ENCODE measurements at regions not wholly inside any gene's neighbourhood (a gene's known extent, or its start where the extent isn't known, plus 50 kb on each side); places are given as distances from the start of the nearest gene placed in this dataset.

DNA sequence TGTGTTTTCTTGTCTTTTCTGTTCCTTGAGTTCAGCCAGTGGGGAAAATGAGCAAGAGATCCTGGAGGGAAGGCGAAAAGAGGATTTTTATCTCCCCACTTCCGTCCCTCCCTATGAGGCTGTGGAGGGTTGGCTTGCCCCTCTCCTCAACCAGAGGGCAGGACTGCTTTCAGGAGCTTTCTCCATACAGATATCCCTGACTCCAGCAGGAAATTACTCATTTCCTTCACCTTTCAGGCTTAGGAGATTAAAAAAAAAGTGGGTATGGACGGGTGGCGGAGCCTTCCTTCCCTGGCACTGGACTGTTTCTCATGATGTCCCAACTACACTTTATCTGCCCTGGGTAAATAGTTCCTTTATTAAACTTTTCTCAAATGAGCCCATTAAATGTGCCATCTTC, 241.2 kb downstream of the FRK start:
- WGBS (ENCODE audit: insufficient coverage, low coverage, missing lambda C conversion rate) = 5% methylated on average over 4 of the region's 4 CpGs
- intact Hi-C loops (cut with micrococcal nuclease) (no loop called here), in situ Hi-C loops (cut with MboI) (no loop called here)
- no peaks in the 10 kb centered on the region; the same call in 1 of the 2 replicates for H3K9me3 ChIP-seq (replicated peaks; ENCODE audit: control insufficient read depth, insufficient read depth, low read depth, low read length)
- H2AFZ ChIP-seq (ENCODE audit: low read depth, low read length) = no peak overlapping the region
- H3K27ac ChIP-seq (ENCODE audit: extremely low read depth, low read depth, low read length) = no peak overlapping the region
- ChIA-PET CTCF (ENCODE audit: low intra/inter-chr PET ratio) (no interaction called here), POLR2A (no interaction called here)
- no peak overlapping the region for H3K4me3 ChIP-seq
- no peak for FAIRE-seq
- no peak for DNase-seq (ENCODE audit: extremely low read depth in 1 of 4, low spot score in 3 of 4)
- no peak overlapping the region for H3K9ac ChIP-seq (ENCODE audit: insufficient read depth in 1 of 2, low read depth in 2 of 2, low read length in 2 of 2)
- no peak overlapping the region for H3K4me2 ChIP-seq (ENCODE audit: insufficient read depth, low read length)
- no TSS peak for BruUV-seq (replicated peaks)
- no peaks in the 10 kb centered on the region for H3K9me1 ChIP-seq (ENCODE audit: control insufficient read depth, insufficient read depth, low read length)
- TF ChIP-seq SAFB (IDR thresholded peaks at IDR 0.05; ENCODE audit: borderline replicate concordance, low read depth, low read length) (no peak), ZNF124 (CRISPR knock-in tag; IDR thresholded peaks at IDR 0.05) (no peak), ZNF511 (CRISPR knock-in tag; IDR thresholded peaks at IDR 0.05) (no peak), FUS (optimal IDR thresholded peaks at IDR 0.05; ENCODE audit: low read depth, low read length) (no peak), ZNF609 (CRISPR knock-in tag; IDR thresholded peaks at IDR 0.05; ENCODE audit: borderline replicate concordance) (no peak), HDAC3 (IDR thresholded peaks at IDR 0.05; ENCODE audit: borderline replicate concordance, partially characterized antibody) (no peak), CBX5 (IDR thresholded peaks at IDR 0.05; ENCODE audit: borderline replicate concordance, low read depth) (no peak)
- ATAC-seq = no peak
- H3K36me3 ChIP-seq (ENCODE audit: control insufficient read depth, insufficient read depth, low read length) = no peaks in the 10 kb centered on the region
- no peaks in the 10 kb centered on the region for H4K20me1 ChIP-seq (replicated peaks; ENCODE audit: control insufficient read depth, insufficient read depth, low read length)
- H3K4me1 ChIP-seq (replicated peaks in 1 of 2; ENCODE audit: control insufficient read depth in 2 of 2, insufficient read depth in 2 of 2, low read length in 2 of 2) = no peaks in the 10 kb centered on the region
- no peaks in the 10 kb centered on the region for H3K79me2 ChIP-seq (ENCODE audit: control insufficient read depth, insufficient read depth, low read length)
- H3K27me3 ChIP-seq (ENCODE audit: control insufficient read depth in 2 of 2, insufficient read depth in 2 of 2, low read length in 2 of 2) = no peaks in the 10 kb centered on the region

Measured in K562 (cell line).